NCI-H2081 treated with DMSO at 0.1 percent for 48 hours (cell line): ENCODE measurements at regions not wholly inside any gene's neighbourhood (a gene's known extent, or its start where the extent isn't known, plus 50 kb on each side); places are given as distances from the start of the nearest gene placed in this dataset.
"Not testable (repeated sequence)": the region's sequence is repeated elsewhere in the genome, so short reads cannot be mapped to it uniquely, and the experiment has no call there.

ENCODE experiments used
- DNase-seq: peaks from one replicate; lab custom pipeline; 2025; lab: John Stamatoyannopoulos, UW

- no peak for DNase-seq
Observed at GRCh38 chr5:105922080-105922479, 1748.7 kb downstream of the EFNA5 start.

GRCh38 chr5:105917189-105917588, 1753.5 kb downstream of the EFNA5 start:
- no peak for DNase-seq

GRCh38 chr5:105907016-105907415, 1763.7 kb downstream of the EFNA5 start:
- DNase-seq: no peak

GRCh38 chr5:105905392-105905791, 1765.3 kb downstream of the EFNA5 start:
- no peak for DNase-seq

GRCh38 chr5:105903069-105903468, 1767.7 kb downstream of the EFNA5 start:
- no peak for DNase-seq

- DNase-seq: no peak
Observed at GRCh38 chr5:105899726-105900125, 1771.0 kb downstream of the EFNA5 start.

GRCh38 chr5:105898183-105898582, 1772.6 kb downstream of the EFNA5 start:
- no peak for DNase-seq

- no peak for DNase-seq
Observed at GRCh38 chr5:105885266-105885665, 1785.5 kb downstream of the EFNA5 start.

GRCh38 chr5:105882956-105883481, 1787.7 kb downstream of the EFNA5 start:
- no peak for DNase-seq

- DNase-seq: no peak
Observed at GRCh38 chr5:105878402-105878801, 1792.3 kb downstream of the EFNA5 start.

GRCh38 chr5:105877592-105877991, 1793.1 kb downstream of the EFNA5 start:
- DNase-seq: no peak

- no peak for DNase-seq
Observed at GRCh38 chr5:105874316-105874715, 1796.4 kb downstream of the EFNA5 start.

- no peak for DNase-seq
Observed at GRCh38 chr5:105872569-105873270, 1798.0 kb downstream of the EFNA5 start.

- DNase-seq: no peak
Observed at GRCh38 chr5:105868038-105868780, 1802.5 kb downstream of the EFNA5 start.

GRCh38 chr5:105865834-105866233, 1804.9 kb downstream of the EFNA5 start:
- DNase-seq: no peak

GRCh38 chr5:105859350-105859749, 1811.4 kb downstream of the EFNA5 start:
- not testable (repeated sequence) for DNase-seq

- no peak for DNase-seq
Observed at GRCh38 chr5:105849701-105850100, 1821.0 kb downstream of the EFNA5 start.

GRCh38 chr5:105840800-105841199, 1829.9 kb downstream of the EFNA5 start:
- no peak for DNase-seq

- no peak for DNase-seq
Observed at GRCh38 chr5:105836887-105837286, 1833.8 kb downstream of the EFNA5 start.

GRCh38 chr5:105836268-105836667, 1834.5 kb downstream of the EFNA5 start:
- DNase-seq: no peak

- DNase-seq: no peak
Observed at GRCh38 chr5:105828821-105829220, 1841.9 kb downstream of the EFNA5 start.

- no peak for DNase-seq
Observed at GRCh38 chr5:105821800-105822199, 1848.9 kb downstream of the EFNA5 start.

GRCh38 chr5:105817914-105818313, 1852.8 kb downstream of the EFNA5 start:
- no peak for DNase-seq
